ENCODE measurements at regions not wholly inside any gene's neighbourhood (a gene's known extent, or its start where the extent isn't known, plus 50 kb on each side); places are given as distances from the start of the nearest gene placed in this dataset.

GRCh38 chr6:28720357-28721231 is 194.9 kb downstream of the GPX5 start:
- H3K9me2 ChIP-seq (ENCODE audit: insufficient read depth), result no peaks in the 10 kb centered on the region; the same call in 1 of the 2 replicates
- intact Hi-C loops (cut with micrococcal nuclease; ENCODE audit: unreplicated experiment), result no loop called here
- ChIA-PET CTCF (no interaction called here), POLR2A (ENCODE audit: unreplicated experiment) (no interaction called here)
- H3K27me3 ChIP-seq (ENCODE audit: insufficient read depth, low read depth), result no peaks in the 10 kb centered on the region
- no peak overlapping the region for H3K4me3 ChIP-seq
- H2AFZ ChIP-seq, result no peak overlapping the region
- H3K4me1 ChIP-seq (replicated peaks; ENCODE audit: insufficient read depth), result no peaks in the 10 kb centered on the region
- BruUV-seq (replicated peaks), result no TSS peak
- no peaks in the 10 kb centered on the region for H3F3A ChIP-seq (ENCODE audit: insufficient read depth, low read depth)
- H4K20me1 ChIP-seq (ENCODE audit: insufficient read depth), result no peaks in the 10 kb centered on the region
- no peak overlapping the region for H3K27ac ChIP-seq
- H3K9me3 ChIP-seq (ENCODE audit: insufficient read depth, low read depth), result no peaks in the 10 kb centered on the region; the same call in 1 of the 2 replicates
- no peaks in the 10 kb centered on the region for H3K36me3 ChIP-seq (ENCODE audit: low read depth)
- no peaks in the 10 kb centered on the region for H3K79me2 ChIP-seq (ENCODE audit: low read depth)
- TF ChIP-seq EZH2 (IDR thresholded peaks at IDR 0.05; ENCODE audit: low read depth), result no peak
- TF ChIP-seq, protein P1, sequence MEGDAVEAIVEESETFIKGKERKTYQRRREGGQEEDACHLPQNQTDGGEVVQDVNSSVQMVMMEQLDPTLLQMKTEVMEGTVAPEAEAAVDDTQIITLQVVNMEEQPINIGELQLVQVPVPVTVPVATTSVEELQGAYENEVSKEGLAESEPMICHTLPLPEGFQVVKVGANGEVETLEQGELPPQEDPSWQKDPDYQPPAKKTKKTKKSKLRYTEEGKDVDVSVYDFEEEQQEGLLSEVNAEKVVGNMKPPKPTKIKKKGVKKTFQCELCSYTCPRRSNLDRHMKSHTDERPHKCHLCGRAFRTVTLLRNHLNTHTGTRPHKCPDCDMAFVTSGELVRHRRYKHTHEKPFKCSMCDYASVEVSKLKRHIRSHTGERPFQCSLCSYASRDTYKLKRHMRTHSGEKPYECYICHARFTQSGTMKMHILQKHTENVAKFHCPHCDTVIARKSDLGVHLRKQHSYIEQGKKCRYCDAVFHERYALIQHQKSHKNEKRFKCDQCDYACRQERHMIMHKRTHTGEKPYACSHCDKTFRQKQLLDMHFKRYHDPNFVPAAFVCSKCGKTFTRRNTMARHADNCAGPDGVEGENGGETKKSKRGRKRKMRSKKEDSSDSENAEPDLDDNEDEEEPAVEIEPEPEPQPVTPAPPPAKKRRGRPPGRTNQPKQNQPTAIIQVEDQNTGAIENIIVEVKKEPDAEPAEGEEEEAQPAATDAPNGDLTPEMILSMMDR (conservative IDR thresholded peaks at IDR 0.05), result no peak
- DNase-seq, result no peak
- no peak overlapping the region for H3K4me2 ChIP-seq

GRCh38 chr6:28721372-28721771 is 195.7 kb downstream of the GPX5 start:
- H3K4me1 ChIP-seq (replicated peaks; ENCODE audit: insufficient read depth), result no peaks in the 10 kb centered on the region
- H3K27me3 ChIP-seq (ENCODE audit: insufficient read depth, low read depth), result no peaks in the 10 kb centered on the region
- H3K27ac ChIP-seq, result no peak overlapping the region
- ChIA-PET CTCF (no interaction called here), POLR2A (ENCODE audit: unreplicated experiment) (no interaction called here)
- no peak overlapping the region for H2AFZ ChIP-seq
- H3K9me2 ChIP-seq (ENCODE audit: insufficient read depth), result no peaks in the 10 kb centered on the region; the same call in 1 of the 2 replicates
- no peaks in the 10 kb centered on the region for H3F3A ChIP-seq (ENCODE audit: insufficient read depth, low read depth)
- TF ChIP-seq, protein P1 (conservative IDR thresholded peaks at IDR 0.05), result no peak
- H3K4me3 ChIP-seq, result no peak overlapping the region
- BruUV-seq (replicated peaks), result no TSS peak
- no peak overlapping the region for H3K4me2 ChIP-seq
- DNase-seq, result no peak
- no peaks in the 10 kb centered on the region for H4K20me1 ChIP-seq (ENCODE audit: insufficient read depth)
- no peaks in the 10 kb centered on the region for H3K36me3 ChIP-seq (ENCODE audit: low read depth)
- intact Hi-C loops (cut with micrococcal nuclease; ENCODE audit: unreplicated experiment), result no loop called here
- no peaks in the 10 kb centered on the region for H3K79me2 ChIP-seq (ENCODE audit: low read depth)
- no peaks in the 10 kb centered on the region; the same call in 1 of the 2 replicates for H3K9me3 ChIP-seq (ENCODE audit: insufficient read depth, low read depth)

- H3K79me2 ChIP-seq (ENCODE audit: low read depth), result no peaks in the 10 kb centered on the region
- BruUV-seq (replicated peaks), result no TSS peak
- H3K4me1 ChIP-seq (replicated peaks; ENCODE audit: insufficient read depth), result peaks cover 9% of the 10 kb centered on the region
- ChIA-PET CTCF (no interaction called here), POLR2A (ENCODE audit: unreplicated experiment) (no interaction called here)
- TF ChIP-seq EZH2 (IDR thresholded peaks at IDR 0.05; ENCODE audit: low read depth), result no peak
- TF ChIP-seq, protein P1 (conservative IDR thresholded peaks at IDR 0.05), result no peak
- intact Hi-C loops (cut with micrococcal nuclease; ENCODE audit: unreplicated experiment), result no loop called here
- H3K9me3 ChIP-seq (ENCODE audit: insufficient read depth, low read depth), result no peaks in the 10 kb centered on the region
- H2AFZ ChIP-seq, result no peak overlapping the region
- H3K27me3 ChIP-seq (ENCODE audit: insufficient read depth, low read depth), result no peaks in the 10 kb centered on the region
- no peaks in the 10 kb centered on the region for H4K20me1 ChIP-seq (ENCODE audit: insufficient read depth)
- H3F3A ChIP-seq (ENCODE audit: insufficient read depth, low read depth), result peaks cover 8% of the 10 kb centered on the region; the same call in 1 of the 2 replicates
- H3K4me3 ChIP-seq, result no peak overlapping the region
- no peaks in the 10 kb centered on the region; the same call in 1 of the 2 replicates for H3K9me2 ChIP-seq (ENCODE audit: insufficient read depth)
- H3K4me2 ChIP-seq, result no peak overlapping the region
- no peak overlapping the region for H3K27ac ChIP-seq
- no peaks in the 10 kb centered on the region for H3K36me3 ChIP-seq (ENCODE audit: low read depth)
- DNase-seq, result no peak
Measured at GRCh38 chr6:28724395-28724794, 198.7 kb downstream of the GPX5 start.

Data from PC-9 (cell line).